HG02981 (cell line): ENCODE measurements at regions not wholly inside any gene's neighbourhood (a gene's known extent, or its start where the extent isn't known, plus 50 kb on each side); places are given as distances from the start of the nearest gene placed in this dataset.
"Not testable (repeated sequence)": the region's sequence is repeated elsewhere in the genome, so short reads cannot be mapped to it uniquely, and the experiment has no call there.

Source experiments
- ATAC-seq: cut with Tn5 transposase; IDR thresholded peaks from one replicate; pipeline ENCODE4 v1.9.1; 2021; ENCODE audit warnings: mild to moderate bottlenecking, moderate library complexity; ENCODE audit not compliant: unreplicated experiment

- no peak for ATAC-seq
Measured at GRCh38 chr4:177494791-177495190, 52.6 kb upstream of the AGA start.

- not testable (repeated sequence) for ATAC-seq
Measured at GRCh38 chr4:177495626-177496025, 53.4 kb upstream of the AGA start.

GRCh38 chr4:177499537-177499936 is 57.3 kb upstream of the AGA start:
- ATAC-seq = no peak

DNA sequence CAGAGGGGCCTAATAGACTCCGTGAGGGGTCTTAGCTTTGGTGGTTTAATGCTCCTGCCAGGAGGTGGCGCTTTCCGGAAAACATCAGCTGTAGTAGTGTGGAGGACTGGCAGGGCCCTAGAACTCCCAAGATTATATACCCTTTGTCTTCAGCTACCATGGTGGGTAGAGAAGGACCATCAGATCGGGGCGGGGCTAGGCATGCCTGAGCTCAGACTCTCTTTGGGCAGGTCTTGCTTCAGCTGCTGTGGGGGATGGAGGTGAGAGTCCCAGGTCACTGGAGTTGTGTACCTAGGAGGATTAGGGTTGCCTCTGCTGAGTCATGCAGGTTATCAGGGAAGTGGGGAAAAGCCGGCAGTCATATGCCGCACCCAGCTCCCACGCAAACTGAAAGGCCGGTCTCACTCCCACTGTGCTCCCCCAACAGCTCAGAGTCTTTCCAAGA is 63.0 kb upstream of the AGA start:
- ATAC-seq = no peak

- ATAC-seq = no peak
Measured at GRCh38 chr4:177508662-177509061, 66.4 kb upstream of the AGA start.

DNA sequence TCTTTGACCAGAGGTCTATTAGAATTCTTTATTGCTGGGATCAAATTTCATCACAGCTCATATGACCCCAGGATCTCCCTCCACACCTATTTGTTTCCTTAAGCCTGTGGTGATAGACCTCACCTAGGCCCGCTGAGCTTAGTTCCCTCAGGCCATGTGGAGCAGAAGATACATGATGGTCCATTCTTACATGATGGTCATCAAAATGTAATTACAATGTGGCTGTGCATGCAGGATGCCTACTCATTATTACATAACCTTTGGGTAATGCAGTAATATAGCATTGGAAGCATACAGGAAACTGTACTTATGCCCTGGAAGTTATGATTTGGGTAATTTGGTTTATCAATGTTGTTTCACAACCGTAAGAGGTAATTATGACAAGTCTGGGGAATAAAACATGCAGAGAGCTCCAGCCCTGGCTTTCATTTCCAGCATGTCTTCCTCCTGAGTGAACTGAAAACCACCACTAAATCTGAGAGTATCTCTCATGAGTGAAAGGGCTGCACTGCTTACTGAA is 67.0 kb upstream of the AGA start:
- ATAC-seq = no peak

GRCh38 chr4:177511611-177512010 is 69.4 kb upstream of the AGA start:
- no peak for ATAC-seq

DNA sequence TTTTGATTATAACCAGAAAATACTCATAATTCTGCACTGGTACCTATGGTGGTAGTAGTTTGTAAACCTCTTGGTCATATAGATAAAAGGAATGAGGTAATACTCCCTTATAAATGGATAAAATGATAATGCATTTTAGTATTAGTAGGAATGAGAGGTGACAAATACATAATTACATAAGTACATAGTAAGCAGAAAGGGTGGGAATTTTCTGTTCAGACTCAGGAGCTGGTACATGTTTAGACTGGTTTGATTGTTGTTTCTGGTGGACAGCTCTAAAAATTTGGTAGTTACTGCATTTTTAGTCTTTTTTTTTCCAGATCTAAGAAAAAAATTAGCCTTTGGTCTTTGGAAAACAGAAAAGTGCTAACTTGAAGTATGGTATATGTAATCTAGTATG is 70.4 kb upstream of the AGA start:
- ATAC-seq = no peak

- ATAC-seq = no peak
Measured at GRCh38 chr4:177517862-177518261, 75.6 kb upstream of the AGA start.

DNA sequence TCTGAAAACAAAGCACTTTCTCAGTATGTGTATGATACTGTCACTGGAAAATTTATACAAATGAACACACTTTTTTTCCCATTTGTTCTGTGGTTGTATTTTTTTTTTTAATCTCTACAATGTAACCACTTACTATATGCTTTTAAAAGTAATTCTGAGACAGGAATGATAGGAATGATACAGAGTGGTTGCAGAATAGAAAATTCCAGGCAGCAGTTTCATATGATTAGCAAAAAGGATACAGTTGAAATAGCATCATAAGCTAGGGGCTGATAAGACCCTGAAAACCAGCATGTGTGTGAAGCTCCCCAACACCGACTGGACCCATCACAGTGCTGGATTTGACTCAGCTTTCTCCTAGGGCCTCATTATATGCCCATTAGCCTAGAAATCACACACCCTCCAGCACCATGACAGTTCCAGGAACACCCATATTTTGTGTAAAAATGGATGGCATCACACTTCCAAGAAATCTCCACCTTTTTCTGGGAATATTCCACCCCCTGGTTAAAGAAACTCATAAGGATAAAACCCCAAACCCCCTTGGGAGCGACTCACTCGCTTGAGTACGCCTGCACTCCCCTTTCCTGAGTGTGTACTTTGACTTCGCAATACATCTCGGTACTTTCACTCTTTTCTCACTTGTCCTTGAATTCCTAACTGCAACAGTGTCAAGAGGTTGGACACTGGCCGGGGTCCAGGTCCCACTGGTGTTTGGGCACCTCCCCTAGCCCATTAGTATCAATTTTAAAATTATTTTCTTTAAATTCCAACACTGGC is 77.4 kb upstream of the AGA start:
- ATAC-seq = no peak

- no peak for ATAC-seq
Measured at GRCh38 chr4:177528620-177529019, 86.4 kb upstream of the AGA start.

DNA sequence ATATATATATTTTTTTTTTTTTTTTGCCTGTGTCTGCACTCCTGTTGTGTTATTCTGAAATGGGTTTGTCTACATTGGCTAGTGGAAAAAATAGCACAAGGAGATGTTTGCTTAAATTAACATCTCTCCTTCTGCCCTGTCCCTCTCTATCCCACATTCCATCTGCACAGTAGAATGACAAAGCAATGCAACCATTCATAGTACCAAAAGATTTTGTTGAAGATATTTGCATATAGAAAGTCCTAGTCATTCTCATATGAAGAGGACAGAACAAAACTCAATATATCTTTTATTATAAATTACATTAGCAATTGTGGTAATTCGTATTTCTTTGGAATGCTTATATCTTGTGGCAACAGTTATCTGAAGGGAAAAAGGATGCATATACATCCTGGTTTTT is 88.3 kb upstream of the AGA start:
- ATAC-seq = no peak

DNA sequence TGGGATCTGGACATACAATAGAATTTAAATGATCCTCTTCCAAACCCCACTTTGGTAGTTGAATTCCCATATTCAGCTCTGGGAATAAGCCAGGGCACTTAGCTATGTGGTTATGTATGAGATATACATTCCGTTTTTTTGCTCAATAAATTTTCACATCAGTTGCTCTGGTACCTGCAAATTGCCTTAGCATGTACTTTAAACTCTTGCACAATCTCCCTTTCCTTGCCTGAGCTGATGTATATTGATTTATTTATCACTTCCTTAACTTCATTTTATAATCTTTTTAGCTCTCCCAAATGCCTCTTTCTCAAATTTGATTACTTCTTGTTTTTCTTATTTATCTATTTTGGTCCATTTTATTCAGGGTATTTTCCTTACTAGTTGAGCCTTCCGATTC is 90.1 kb upstream of the AGA start:
- no peak for ATAC-seq

DNA sequence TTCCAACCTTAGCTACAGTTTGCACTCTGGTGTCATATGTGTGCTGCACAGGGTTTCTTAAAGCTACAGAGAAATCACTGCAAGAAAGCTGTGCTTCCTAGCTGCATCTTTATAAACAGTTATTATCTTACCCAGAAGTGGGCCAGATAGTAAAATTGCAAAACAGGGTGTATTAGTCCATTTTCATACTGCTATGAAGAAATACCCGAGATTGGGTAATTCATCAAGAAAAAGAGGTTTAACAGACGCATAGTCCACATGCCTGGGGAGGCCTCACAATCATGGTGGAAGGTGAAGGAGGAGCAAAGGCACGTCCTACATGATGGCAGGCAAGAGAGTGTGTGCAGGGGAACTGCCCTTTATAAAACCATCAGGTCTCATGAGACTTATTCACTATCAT is 92.6 kb upstream of the AGA start:
- not testable (repeated sequence) for ATAC-seq

GRCh38 chr4:177546745-177547144 is 104.5 kb upstream of the AGA start:
- no peak for ATAC-seq

DNA sequence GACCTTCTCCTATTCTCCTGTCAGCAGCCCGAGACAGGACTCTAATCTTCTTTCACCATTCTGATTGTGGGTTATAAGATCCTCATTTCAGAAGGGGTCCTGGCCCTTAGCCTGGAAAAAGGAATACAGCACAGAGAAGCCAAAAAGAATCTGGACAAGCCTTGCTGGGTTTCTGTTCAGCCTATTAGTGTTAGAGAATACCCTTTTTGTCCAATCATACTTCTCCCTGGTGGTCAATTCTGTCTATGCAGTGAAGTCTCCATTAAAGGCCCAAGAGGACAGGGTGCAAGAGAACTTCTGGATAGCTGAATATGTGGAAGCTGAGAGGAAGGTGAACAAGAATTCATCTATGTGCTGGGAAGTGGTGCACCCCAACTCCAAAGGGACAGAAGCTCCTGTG is 105.7 kb upstream of the AGA start:
- ATAC-seq = no peak

GRCh38 chr4:177555007-177555574 is 112.9 kb upstream of the AGA start:
- no peak for ATAC-seq

- ATAC-seq = no peak
Measured at GRCh38 chr4:177557416-177557815, 115.2 kb upstream of the AGA start.

DNA sequence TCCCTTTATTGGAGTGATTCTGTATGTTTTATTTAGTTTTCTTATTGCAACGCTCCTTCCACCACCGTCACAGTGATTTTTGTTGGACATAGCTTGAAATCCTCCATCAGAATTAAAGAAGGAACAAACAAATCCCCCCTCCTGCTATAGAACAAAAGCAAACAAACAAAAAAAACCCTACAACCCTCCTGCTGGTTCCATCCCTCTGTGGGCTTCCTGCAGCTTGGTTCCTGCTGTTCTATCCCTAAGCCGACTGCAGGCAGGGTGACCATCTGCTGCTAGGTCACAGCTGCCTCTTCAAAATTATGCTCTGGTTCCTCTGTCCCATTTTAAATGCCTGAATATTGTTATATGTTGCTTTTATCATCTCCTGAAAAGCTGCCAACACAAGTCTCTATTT is 116.8 kb upstream of the AGA start:
- no peak for ATAC-seq

DNA sequence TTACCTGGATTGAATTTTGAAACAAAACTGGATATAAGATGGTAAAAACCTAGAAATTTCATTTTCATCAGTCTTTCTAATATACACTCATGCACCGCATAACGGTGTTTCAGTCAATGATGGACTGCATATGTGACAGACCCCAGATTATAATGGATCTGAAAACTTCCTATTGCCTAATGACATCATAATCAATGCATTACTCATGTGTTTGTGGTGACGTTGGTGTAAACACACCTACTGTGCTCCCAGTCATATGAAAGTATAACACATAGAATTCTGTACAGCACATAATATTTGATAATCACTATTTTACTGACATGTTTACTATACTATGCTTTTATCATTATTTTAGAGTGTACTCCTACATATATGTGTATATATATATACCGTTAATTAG is 119.9 kb upstream of the AGA start:
- ATAC-seq = no peak

- no peak for ATAC-seq
Measured at GRCh38 chr4:177562859-177563258, 120.6 kb upstream of the AGA start.

GRCh38 chr4:177566691-177567090 is 124.5 kb upstream of the AGA start:
- ATAC-seq = no peak

- ATAC-seq = no peak
Measured at GRCh38 chr4:177568931-177569330, 126.7 kb upstream of the AGA start.
